WERI-Rb-1 (cell line): ENCODE measurements at regions not wholly inside any gene's neighbourhood (a gene's known extent, or its start where the extent isn't known, plus 50 kb on each side); places are given as distances from the start of the nearest gene placed in this dataset.

Source experiments
- DNase-seq: peaks from one replicate; pipeline ENCODE4 v3.0.0-alpha.2; 2020
- H3K27ac ChIP-seq: fragments of 250-450 bp; sonication (Bioruptor Pico); 2 replicates; pipeline ENCODE4 v1.5.1; 2020; ENCODE audit warnings: mild to moderate bottlenecking, moderate library complexity
- H3K27me3 ChIP-seq: fragments of 250-450 bp; sonication (Bioruptor Pico); 2 replicates; pipeline ENCODE4 v1.5.1; 2021; ENCODE audit warnings: mild to moderate bottlenecking, low read depth, moderate library complexity; ENCODE audit not compliant: insufficient read depth, severe bottlenecking
- H3K36me3 ChIP-seq: fragments of 250-450 bp; sonication (Bioruptor Pico); 2 replicates; pipeline ENCODE4 v1.5.1; 2020; ENCODE audit warnings: mild to moderate bottlenecking, moderate library complexity
- H3K4me3 ChIP-seq: 2 replicates; pipeline ENCODE4 v1.5.1; 2011; ENCODE audit warnings: low read depth, mild to moderate bottlenecking, control low read depth, low read length
- H3K9me3 ChIP-seq: fragments of 250-450 bp; sonication (Bioruptor Pico); 2 replicates; pipeline ENCODE4 v1.5.1; 2021; ENCODE audit warnings: mild to moderate bottlenecking, moderate library complexity; ENCODE audit not compliant: severe bottlenecking
- CTCF ChIP-seq: IDR thresholded peaks from 2 replicates; pipeline ENCODE4 v1.5.1; 2011; ENCODE audit warnings: low read depth, mild to moderate bottlenecking, control low read depth, inconsistent platforms, low read length

- TF ChIP-seq CTCF = no peak
- DNase-seq = no peak
- Histone ChIP-seq H3K4me3 (no peak overlapping the region), H3K36me3 (no peaks in the 10 kb centered on the region), H3K27me3 (peaks cover 82% of the 10 kb centered on the region), H3K27ac (no peak overlapping the region), H3K9me3 (no peaks in the 10 kb centered on the region)
These were observed 191.2 kb upstream of the PDE10A start for GRCh38 chr6:165854061-165854862.

DNA sequence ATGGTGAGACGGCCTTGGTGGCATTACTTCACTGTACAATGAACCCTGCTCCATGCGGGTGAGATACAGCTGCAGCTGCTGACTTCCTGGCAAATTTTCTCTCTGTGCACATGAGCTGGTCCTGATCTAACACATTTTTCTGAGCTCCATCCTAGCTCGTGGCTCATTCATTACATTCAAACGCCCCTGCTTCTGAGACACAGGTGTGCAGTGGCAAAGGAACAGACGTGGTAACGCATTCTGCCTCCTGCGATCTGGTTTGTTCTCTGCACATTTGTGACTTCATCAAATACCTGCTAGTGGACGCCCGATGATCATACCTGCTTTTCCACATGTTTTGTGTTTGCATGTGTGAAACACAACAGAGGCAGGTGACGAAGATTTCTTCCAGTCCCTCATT is 189.6 kb upstream of the PDE10A start:
- Histone ChIP-seq H3K27ac (no peak overlapping the region), H3K36me3 (no peaks in the 10 kb centered on the region), H3K27me3 (peaks cover 95% of the 10 kb centered on the region), H3K9me3 (no peaks in the 10 kb centered on the region), H3K4me3 (no peak overlapping the region)
- TF ChIP-seq CTCF = no peak
- DNase-seq = no peak

GRCh38 chr6:165850434-165851019 is 187.5 kb upstream of the PDE10A start:
- Histone ChIP-seq H3K4me3 (no peak overlapping the region), H3K36me3 (no peaks in the 10 kb centered on the region), H3K27me3 (peaks cover 96% of the 10 kb centered on the region), H3K27ac (no peak overlapping the region), H3K9me3 (no peaks in the 10 kb centered on the region)
- DNase-seq = peak; percentile 49
- peak; percentile 89 for TF ChIP-seq CTCF

GRCh38 chr6:165849534-165850430 is 186.7 kb upstream of the PDE10A start:
- TF ChIP-seq CTCF = no peak
- Histone ChIP-seq H3K27me3 (peaks cover 95% of the 10 kb centered on the region), H3K9me3 (no peaks in the 10 kb centered on the region), H3K4me3 (no peak overlapping the region), H3K36me3 (no peaks in the 10 kb centered on the region), H3K27ac (no peak overlapping the region)
- no peak for DNase-seq

DNA sequence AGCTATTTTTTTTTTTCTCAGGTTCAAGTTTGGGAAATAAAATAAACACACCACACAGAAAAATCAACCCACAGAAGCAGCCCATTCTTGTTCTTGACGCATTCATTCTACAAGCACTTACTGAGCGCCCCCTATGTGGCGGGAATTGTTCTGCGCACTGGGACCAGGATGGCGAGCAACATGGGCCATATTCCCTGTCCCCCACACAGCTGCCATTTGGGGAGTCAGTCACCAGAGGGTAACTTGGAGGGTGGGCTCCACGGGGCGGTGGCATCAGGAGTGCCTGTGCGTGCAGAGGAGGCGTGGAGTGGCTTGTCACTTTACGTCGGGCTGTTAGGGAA is 185.0 kb upstream of the PDE10A start:
- H3K36me3 ChIP-seq = no peaks in the 10 kb centered on the region
- 0 out of 2 replicates have a peak, but pooled peaks have one; percentile 8 for TF ChIP-seq CTCF
- peaks cover 95% of the 10 kb centered on the region for H3K27me3 ChIP-seq
- H3K4me3 ChIP-seq = no peak overlapping the region
- no peaks in the 10 kb centered on the region for H3K9me3 ChIP-seq
- H3K27ac ChIP-seq = no peak overlapping the region
- DNase-seq = no peak
